CD14-positive monocyte (primary cell): ENCODE measurements at regions not wholly inside any gene's neighbourhood (a gene's known extent, or its start where the extent isn't known, plus 50 kb on each side); places are given as distances from the start of the nearest gene placed in this dataset.

Source experiments
- DNase-seq, 3 donors: peaks; one replicate each; pipeline ENCODE4 v3.0.0-alpha.2; 2011 to 2022
- H2AFZ ChIP-seq: 2 replicates; pipeline ENCODE4 v1.6.0; 2012; ENCODE audit warnings: mild to moderate bottlenecking, low read depth, low read length, inconsistent platforms; ENCODE audit not compliant: insufficient read depth, poor library complexity, severe bottlenecking
- H3K27ac ChIP-seq, 2 donors: 1 replicate in 1 of 2; 2 replicates in 1 of 2; pipeline ENCODE4 v1.5.1; 2012 to 2013; ENCODE audit warnings: low read length in 2 of 2, control low read depth in 1 of 2, inconsistent platforms in 1 of 2, low read depth in 1 of 2, mild to moderate bottlenecking in 1 of 2
- H3K27me3 ChIP-seq, 2 donors: one replicate each; pipeline versions ENCODE4 v1.6.0 to v1.6.1; 2011 to 2013; ENCODE audit warnings: low read length in 2 of 2; ENCODE audit not compliant: control insufficient read depth in 2 of 2, insufficient read depth in 2 of 2
- H3K36me3 ChIP-seq, 2 donors: replicated peaks in 1 of 2; 1 replicate in 1 of 2; 2 replicates in 1 of 2; pipeline versions ENCODE4 v1.5.1 to v1.6.1; 2012 to 2013; ENCODE audit warnings: low read length in 2 of 2, control low read depth in 1 of 2, inconsistent platforms in 1 of 2, mild to moderate bottlenecking in 1 of 2; ENCODE audit not compliant: insufficient read depth in 2 of 2, control insufficient read depth in 1 of 2
- H3K4me1 ChIP-seq, 2 donors: 1 replicate in 1 of 2; 2 replicates in 1 of 2; pipeline versions ENCODE4 v1.5.1 to v1.6.1; 2012 to 2013; ENCODE audit warnings: low read length in 2 of 2, control low read depth in 1 of 2, inconsistent platforms in 1 of 2, mild to moderate bottlenecking in 1 of 2, moderate library complexity in 1 of 2; ENCODE audit not compliant: insufficient read depth in 2 of 2, control insufficient read depth in 1 of 2
- H3K4me2 ChIP-seq: replicated peaks from 2 replicates; pipeline ENCODE3; 2012; ENCODE audit warnings: low read length, moderate library complexity, mild to moderate bottlenecking; ENCODE audit not compliant: poor library complexity, severe bottlenecking; ENCODE audit errors: extremely low read depth
- H3K4me3 ChIP-seq, 3 experiments: fragments of 200-600 bp in 1 of 3; sonication (generic) in 1 of 3; replicated peaks in 1 of 3; 1 replicate in 2 of 3; 2 replicates in 1 of 3; pipeline ENCODE4 v1.5.1; 2011 to 2013; ENCODE audit warnings: low read length in 3 of 3, mild to moderate bottlenecking in 3 of 3, control low read depth in 2 of 3, low read depth in 2 of 3, inconsistent platforms in 1 of 3, moderate library complexity in 1 of 3
- H3K79me2 ChIP-seq: 2 replicates; pipeline ENCODE4 v1.6.0; 2012; ENCODE audit warnings: mild to moderate bottlenecking, control low read depth, inconsistent platforms, low read length, moderate library complexity; ENCODE audit not compliant: insufficient read depth
- H3K9ac ChIP-seq: 2 replicates; pipeline ENCODE4 v1.6.0; 2017; ENCODE audit warnings: low read length, mild to moderate bottlenecking; ENCODE audit not compliant: insufficient read depth, poor library complexity, severe bottlenecking
- H3K9me3 ChIP-seq, 2 donors: replicated peaks in 1 of 2; 1 replicate in 1 of 2; 2 replicates in 1 of 2; pipeline versions ENCODE4 v1.5.1 to v1.6.1; 2012 to 2013; ENCODE audit warnings: low read length in 2 of 2, control low read depth in 1 of 2; ENCODE audit not compliant: control insufficient read depth in 1 of 2, insufficient read depth in 1 of 2
- H4K20me1 ChIP-seq: 2 replicates; pipeline ENCODE4 v1.6.0; 2012; ENCODE audit warnings: mild to moderate bottlenecking, low read length, control low read depth, moderate library complexity; ENCODE audit not compliant: insufficient read depth
- H3K27ac Mint-ChIP-seq, 7 donors: one replicate each; pipeline ENCODE4 v1.8.0; 2020; ENCODE audit warnings: mild to moderate bottlenecking in 7 of 7, mixed read lengths in 7 of 7, moderate library complexity in 6 of 7, inconsistent platforms in 2 of 7
- H3K27me3 Mint-ChIP-seq, 3 donors: one replicate each; pipeline ENCODE4 v1.8.0; 2021 to 2022; ENCODE audit warnings: low read depth in 3 of 3, mild to moderate bottlenecking in 3 of 3, mixed read lengths in 3 of 3, moderate library complexity in 3 of 3, inconsistent platforms in 1 of 3
- H3K36me3 Mint-ChIP-seq, 2 donors: one replicate each; pipeline ENCODE4 v1.8.0; 2020; ENCODE audit warnings: mixed read lengths in 2 of 2, inconsistent platforms in 1 of 2, mild to moderate bottlenecking in 1 of 2
- H3K4me1 Mint-ChIP-seq: one replicate; pipeline ENCODE4 v1.8.0; 2020; ENCODE audit warnings: mild to moderate bottlenecking, mixed read lengths
- H3K4me3 Mint-ChIP-seq, 2 donors: one replicate each; pipeline ENCODE4 v1.8.0; 2020; ENCODE audit warnings: mild to moderate bottlenecking in 2 of 2, mixed read lengths in 2 of 2, moderate library complexity in 1 of 2
- H3K9me3 Mint-ChIP-seq, 7 donors: one replicate each; pipeline ENCODE4 v1.8.0; 2020 to 2022; ENCODE audit warnings: mixed read lengths in 7 of 7, mild to moderate bottlenecking in 6 of 7, moderate library complexity in 6 of 7, inconsistent platforms in 2 of 7
- WGBS: methylation state at CpG from one replicate; pipeline ENCODE4 v1.1.5; 2013; ENCODE audit warnings: missing lambda C conversion rate; ENCODE audit not compliant: insufficient coverage; 5-methylcytosine and 5-hydroxymethylcytosine counted together
- intact Hi-C, 2 donors: fragments of 100-400 bp; cut with micrococcal nuclease; formaldehyde crosslinking; loops; one replicate each; pipeline versions ENCODE4 v1.15.0 to v1.15.1; 2023
- TF ChIP-seq, protein P1 (sequence below): fragments of 200-600 bp; IDR thresholded peaks from one replicate; pipeline ENCODE4 v1.8.0; 2022; ENCODE audit warnings: antibody characterized with exemption, mild to moderate bottlenecking

DNA sequence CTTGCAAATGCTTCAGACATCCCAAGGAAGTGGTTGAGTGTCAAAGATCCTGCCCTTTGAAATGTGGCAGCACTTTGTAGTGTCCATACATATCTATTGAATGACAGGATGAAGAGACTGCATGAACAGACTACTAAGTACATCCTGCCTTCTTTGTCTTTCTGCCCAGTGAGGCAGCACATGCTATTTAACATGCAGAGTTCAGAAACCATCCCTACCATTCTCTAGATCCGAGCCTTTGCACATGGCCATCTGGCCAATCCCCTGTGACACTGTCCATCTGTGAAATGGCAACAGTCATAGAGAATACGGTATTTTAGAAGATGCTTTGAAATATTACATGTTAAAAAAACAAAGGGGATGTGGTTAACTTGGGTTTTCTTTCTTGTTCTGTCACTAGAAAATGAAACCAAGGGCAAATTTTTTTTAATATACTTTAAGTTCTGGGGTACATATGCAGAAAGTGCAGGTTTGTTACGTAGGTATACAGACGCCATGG, 519.6 kb downstream of the NTRK3 start:
- H3K36me3 Mint-ChIP-seq, result no peaks in the 10 kb centered on the region
- Histone ChIP-seq H3K4me1 (no peaks in the 10 kb centered on the region), H3K27ac (no peak overlapping the region), H3K9me3 (no peaks in the 10 kb centered on the region), H3K36me3 (no peaks in the 10 kb centered on the region), H2AFZ (no peak overlapping the region), H3K27me3 (no peaks in the 10 kb centered on the region), H3K4me3 (no peak overlapping the region), H4K20me1 (no peaks in the 10 kb centered on the region), H3K9ac (no peak overlapping the region), H3K79me2 (no peaks in the 10 kb centered on the region), H3K4me2 (no peak overlapping the region)
- H3K27me3 Mint-ChIP-seq, result peaks cover 0 to 5% (median 4%) of the 10 kb centered on the region in 3 donors
- H3K4me3 Mint-ChIP-seq, result no peak overlapping the region
- WGBS, result no CpG with 5 or more reads among the region's 4 CpGs
- H3K9me3 Mint-ChIP-seq, result peaks cover 0 to 9% (median 1%) of the 10 kb centered on the region in 7 donors
- H3K4me1 Mint-ChIP-seq, result no peaks in the 10 kb centered on the region
- no peak overlapping the region for H3K27ac Mint-ChIP-seq
- intact Hi-C loops, result no loop called here
- no peak for DNase-seq
- TF ChIP-seq, protein P1, sequence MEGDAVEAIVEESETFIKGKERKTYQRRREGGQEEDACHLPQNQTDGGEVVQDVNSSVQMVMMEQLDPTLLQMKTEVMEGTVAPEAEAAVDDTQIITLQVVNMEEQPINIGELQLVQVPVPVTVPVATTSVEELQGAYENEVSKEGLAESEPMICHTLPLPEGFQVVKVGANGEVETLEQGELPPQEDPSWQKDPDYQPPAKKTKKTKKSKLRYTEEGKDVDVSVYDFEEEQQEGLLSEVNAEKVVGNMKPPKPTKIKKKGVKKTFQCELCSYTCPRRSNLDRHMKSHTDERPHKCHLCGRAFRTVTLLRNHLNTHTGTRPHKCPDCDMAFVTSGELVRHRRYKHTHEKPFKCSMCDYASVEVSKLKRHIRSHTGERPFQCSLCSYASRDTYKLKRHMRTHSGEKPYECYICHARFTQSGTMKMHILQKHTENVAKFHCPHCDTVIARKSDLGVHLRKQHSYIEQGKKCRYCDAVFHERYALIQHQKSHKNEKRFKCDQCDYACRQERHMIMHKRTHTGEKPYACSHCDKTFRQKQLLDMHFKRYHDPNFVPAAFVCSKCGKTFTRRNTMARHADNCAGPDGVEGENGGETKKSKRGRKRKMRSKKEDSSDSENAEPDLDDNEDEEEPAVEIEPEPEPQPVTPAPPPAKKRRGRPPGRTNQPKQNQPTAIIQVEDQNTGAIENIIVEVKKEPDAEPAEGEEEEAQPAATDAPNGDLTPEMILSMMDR, result no peak

DNA sequence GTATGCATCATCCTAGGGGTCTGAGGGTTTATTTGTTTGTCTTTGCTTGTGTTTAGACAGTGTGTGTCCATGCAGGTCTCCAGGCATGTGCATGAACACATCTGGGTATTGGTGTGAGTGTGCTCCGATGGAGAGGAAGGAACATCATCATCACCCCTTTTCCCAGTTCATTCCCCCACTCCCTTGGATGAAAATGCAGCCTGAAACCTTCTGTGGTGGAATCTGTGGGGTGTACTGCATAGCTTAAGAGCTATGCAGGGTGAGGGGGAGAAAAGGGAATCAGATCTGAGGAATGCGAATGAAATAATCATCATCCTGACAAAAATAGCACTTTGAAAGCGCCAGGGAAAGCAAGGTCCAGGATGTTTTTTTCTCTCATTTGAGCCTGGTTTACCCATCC, 520.1 kb downstream of the NTRK3 start:
- no peaks in the 10 kb centered on the region for H3K79me2 ChIP-seq
- no peak overlapping the region for H2AFZ ChIP-seq
- TF ChIP-seq, protein P1, result no peak
- no peak for DNase-seq
- no peaks in the 10 kb centered on the region for H3K36me3 ChIP-seq
- Mint-ChIP-seq H3K27ac (no peak overlapping the region), H3K27me3 (peaks cover 0 to 4% (median 4%) of the 10 kb centered on the region in 3 donors), H3K36me3 (no peaks in the 10 kb centered on the region), H3K4me3 (no peak overlapping the region), H3K9me3 (peaks cover 0 to 9% (median 0%) of the 10 kb centered on the region in 7 donors), H3K4me1 (no peaks in the 10 kb centered on the region)
- no peaks in the 10 kb centered on the region for H3K27me3 ChIP-seq
- WGBS, result 100% methylated on average over 1 of the region's 3 CpGs
- H4K20me1 ChIP-seq, result no peaks in the 10 kb centered on the region
- H3K4me3 ChIP-seq, result no peak overlapping the region
- H3K27ac ChIP-seq, result no peak overlapping the region
- no peaks in the 10 kb centered on the region for H3K4me1 ChIP-seq
- H3K9me3 ChIP-seq, result no peaks in the 10 kb centered on the region
- no peak overlapping the region for H3K4me2 ChIP-seq
- no peak overlapping the region for H3K9ac ChIP-seq
- intact Hi-C loops, result no loop called here
